ENCODE measurements at regions not wholly inside any gene's neighbourhood (a gene's known extent, or its start where the extent isn't known, plus 50 kb on each side); places are given as distances from the start of the nearest gene placed in this dataset.

- DNase-seq (ENCODE audit: low read depth in 2 of 2), result no peak
Observed at GRCh38 chr4:43345323-43345925, 452.9 kb downstream of the GRXCR1 start.

GRCh38 chr4:43348591-43348990, 456.1 kb downstream of the GRXCR1 start:
- no peak for DNase-seq (ENCODE audit: low read depth in 2 of 2)

- DNase-seq (ENCODE audit: low read depth in 2 of 2), result no peak
Observed at GRCh38 chr4:43351970-43352806, 459.7 kb downstream of the GRXCR1 start.

- DNase-seq (ENCODE audit: low read depth in 2 of 2), result no peak
Observed at GRCh38 chr4:43352859-43353258, 460.3 kb downstream of the GRXCR1 start.

- no peak for DNase-seq (ENCODE audit: low read depth in 2 of 2)
Observed at GRCh38 chr4:43353552-43353951, 461.0 kb downstream of the GRXCR1 start.

- no peak for DNase-seq (ENCODE audit: low read depth in 2 of 2)
Observed at GRCh38 chr4:43356786-43357185, 464.3 kb downstream of the GRXCR1 start.

GRCh38 chr4:43357252-43357974, 464.9 kb downstream of the GRXCR1 start:
- no peak for DNase-seq (ENCODE audit: low read depth in 2 of 2)

- no peak for DNase-seq (ENCODE audit: low read depth in 2 of 2)
Observed at GRCh38 chr4:43360296-43360695, 467.8 kb downstream of the GRXCR1 start.

GRCh38 chr4:43362875-43363636, 470.5 kb downstream of the GRXCR1 start:
- DNase-seq (ENCODE audit: low read depth in 2 of 2), result no peak

- DNase-seq (ENCODE audit: low read depth in 2 of 2), result no peak
Observed at GRCh38 chr4:43369036-43369594, 476.6 kb downstream of the GRXCR1 start.

GRCh38 chr4:43373201-43373600, 480.7 kb downstream of the GRXCR1 start:
- no peak for DNase-seq (ENCODE audit: low read depth in 2 of 2)

GRCh38 chr4:43374216-43374751, 481.8 kb downstream of the GRXCR1 start:
- DNase-seq (ENCODE audit: low read depth in 2 of 2), result no peak

- no peak for DNase-seq (ENCODE audit: low read depth in 2 of 2)
Observed at GRCh38 chr4:43379016-43379415, 486.5 kb downstream of the GRXCR1 start.

- DNase-seq (ENCODE audit: low read depth in 2 of 2), result no peak
Observed at GRCh38 chr4:43380093-43380492, 487.6 kb downstream of the GRXCR1 start.

GRCh38 chr4:43391069-43391468, 498.6 kb downstream of the GRXCR1 start:
- DNase-seq (ENCODE audit: low read depth in 2 of 2), result no peak

- no peak for DNase-seq (ENCODE audit: low read depth in 2 of 2)
Observed at GRCh38 chr4:43394976-43395375, 502.5 kb downstream of the GRXCR1 start.

GRCh38 chr4:43399726-43400125, 507.2 kb downstream of the GRXCR1 start:
- DNase-seq (ENCODE audit: low read depth in 2 of 2), result no peak

GRCh38 chr4:43402393-43402792, 509.9 kb downstream of the GRXCR1 start:
- no peak for DNase-seq (ENCODE audit: low read depth in 2 of 2)

- no peak for DNase-seq (ENCODE audit: low read depth in 2 of 2)
Observed at GRCh38 chr4:43410636-43411035, 518.1 kb downstream of the GRXCR1 start.

- DNase-seq (ENCODE audit: low read depth in 2 of 2), result no peak
Observed at GRCh38 chr4:43411226-43411625, 518.7 kb downstream of the GRXCR1 start.

- DNase-seq (ENCODE audit: low read depth in 2 of 2), result no peak
Observed at GRCh38 chr4:43423276-43423675, 530.8 kb downstream of the GRXCR1 start.

Measured in stimulated activated CD8-positive, alpha-beta memory T cell treated with anti-CD3 and anti-CD28 coated beads, Interleukin-2, amount 100 ng/mL, for 48 hours (primary cell).